Skeletal muscle satellite cell (primary cell): ENCODE measurements at regions not wholly inside any gene's neighbourhood (a gene's known extent, or its start where the extent isn't known, plus 50 kb on each side); places are given as distances from the start of the nearest gene placed in this dataset.

ENCODE experiments used
- H3K27me3 ChIP-seq: 2 replicates; pipeline ENCODE4 v1.7.0; 2013; ENCODE audit warnings: low read length; ENCODE audit not compliant: control insufficient read depth, insufficient read depth
- H3K36me3 ChIP-seq: 2 replicates; pipeline ENCODE4 v1.7.0; 2013; ENCODE audit warnings: mild to moderate bottlenecking, control low read depth, low read length; ENCODE audit not compliant: insufficient read depth
- H3K4me1 ChIP-seq: 2 replicates; pipeline ENCODE4 v1.7.0; 2013; ENCODE audit warnings: low read length; ENCODE audit not compliant: control insufficient read depth, insufficient read depth
- H3K4me2 ChIP-seq: 2 replicates; pipeline ENCODE4 v1.7.0; 2013; ENCODE audit warnings: mild to moderate bottlenecking, low read length
- H3K4me3 ChIP-seq: 2 replicates; pipeline ENCODE4 v1.7.0; 2013; ENCODE audit warnings: low read length
- H3K9ac ChIP-seq: 2 replicates; pipeline ENCODE4 v1.7.0; 2013; ENCODE audit warnings: mild to moderate bottlenecking, low read depth, low read length, moderate library complexity
- H3K9me3 ChIP-seq: replicated peaks from 2 replicates; pipeline ENCODE4 v1.7.0; 2013; ENCODE audit warnings: mild to moderate bottlenecking, control low read depth, low read length

- H3K4me2 ChIP-seq = no peak overlapping the region
- H3K9ac ChIP-seq = no peak overlapping the region
- H3K4me3 ChIP-seq = no peak overlapping the region
- peaks cover 67% of the 10 kb centered on the region for H3K27me3 ChIP-seq
- no peaks in the 10 kb centered on the region for H3K4me1 ChIP-seq
- no peaks in the 10 kb centered on the region for H3K9me3 ChIP-seq
- no peaks in the 10 kb centered on the region for H3K36me3 ChIP-seq
These were observed 129.1 kb upstream of the LHX1 start for GRCh38 chr17:36808180-36808661.

- H3K4me2 ChIP-seq = no peak overlapping the region
- H3K9ac ChIP-seq = no peak overlapping the region
- H3K27me3 ChIP-seq = peaks cover 93% of the 10 kb centered on the region
- H3K4me3 ChIP-seq = no peak overlapping the region
- H3K4me1 ChIP-seq = no peaks in the 10 kb centered on the region
- no peaks in the 10 kb centered on the region for H3K9me3 ChIP-seq
- no peaks in the 10 kb centered on the region for H3K36me3 ChIP-seq
These were observed 124.5 kb upstream of the LHX1 start for GRCh38 chr17:36812762-36813161.

- no peak overlapping the region for H3K4me3 ChIP-seq
- H3K9ac ChIP-seq = no peak overlapping the region
- no peaks in the 10 kb centered on the region for H3K4me1 ChIP-seq
- H3K36me3 ChIP-seq = no peaks in the 10 kb centered on the region
- H3K4me2 ChIP-seq = no peak overlapping the region
- no peaks in the 10 kb centered on the region for H3K9me3 ChIP-seq
- peaks cover 87% of the 10 kb centered on the region for H3K27me3 ChIP-seq
These were observed 123.9 kb upstream of the LHX1 start for GRCh38 chr17:36813357-36813756.

GRCh38 chr17:36813957-36814563 is 123.2 kb upstream of the LHX1 start:
- Histone ChIP-seq H3K9me3 (no peaks in the 10 kb centered on the region), H3K27me3 (peaks cover 80% of the 10 kb centered on the region), H3K36me3 (no peaks in the 10 kb centered on the region), H3K4me2 (no peak overlapping the region), H3K4me1 (no peaks in the 10 kb centered on the region), H3K4me3 (no peak overlapping the region), H3K9ac (no peak overlapping the region)

GRCh38 chr17:36814958-36815357 is 122.3 kb upstream of the LHX1 start:
- H3K4me2 ChIP-seq = no peak overlapping the region
- H3K36me3 ChIP-seq = no peaks in the 10 kb centered on the region
- peaks cover 80% of the 10 kb centered on the region for H3K27me3 ChIP-seq
- no peak overlapping the region for H3K4me3 ChIP-seq
- H3K9me3 ChIP-seq = no peaks in the 10 kb centered on the region
- no peaks in the 10 kb centered on the region for H3K4me1 ChIP-seq
- no peak overlapping the region for H3K9ac ChIP-seq

- Histone ChIP-seq H3K4me1 (no peaks in the 10 kb centered on the region), H3K36me3 (no peaks in the 10 kb centered on the region), H3K4me2 (no peak overlapping the region), H3K9me3 (no peaks in the 10 kb centered on the region), H3K4me3 (no peak overlapping the region), H3K9ac (no peak overlapping the region), H3K27me3 (peaks cover 71% of the 10 kb centered on the region)
These were observed 120.9 kb upstream of the LHX1 start for GRCh38 chr17:36816214-36816906.

- Histone ChIP-seq H3K36me3 (no peaks in the 10 kb centered on the region), H3K4me3 (no peak overlapping the region), H3K27me3 (peaks cover 71% of the 10 kb centered on the region), H3K4me1 (no peaks in the 10 kb centered on the region), H3K4me2 (no peak overlapping the region), H3K9ac (no peak overlapping the region), H3K9me3 (no peaks in the 10 kb centered on the region)
These were observed 120.4 kb upstream of the LHX1 start for GRCh38 chr17:36816907-36817288.

- no peak overlapping the region for H3K9ac ChIP-seq
- no peak overlapping the region for H3K4me2 ChIP-seq
- no peaks in the 10 kb centered on the region for H3K4me1 ChIP-seq
- peaks cover 69% of the 10 kb centered on the region for H3K27me3 ChIP-seq
- H3K36me3 ChIP-seq = no peaks in the 10 kb centered on the region
- H3K9me3 ChIP-seq = no peaks in the 10 kb centered on the region
- no peak overlapping the region for H3K4me3 ChIP-seq
These were observed 119.7 kb upstream of the LHX1 start for GRCh38 chr17:36817483-36818048.

GRCh38 chr17:36818134-36818825 is 119.0 kb upstream of the LHX1 start:
- Histone ChIP-seq H3K9ac (no peak overlapping the region), H3K36me3 (no peaks in the 10 kb centered on the region), H3K4me2 (no peak overlapping the region), H3K9me3 (no peaks in the 10 kb centered on the region), H3K27me3 (peaks cover 69% of the 10 kb centered on the region), H3K4me3 (no peak overlapping the region), H3K4me1 (no peaks in the 10 kb centered on the region)

- no peak overlapping the region for H3K4me3 ChIP-seq
- H3K9ac ChIP-seq = no peak overlapping the region
- no peaks in the 10 kb centered on the region for H3K4me1 ChIP-seq
- no peaks in the 10 kb centered on the region for H3K36me3 ChIP-seq
- no peaks in the 10 kb centered on the region for H3K9me3 ChIP-seq
- H3K27me3 ChIP-seq = peaks cover 62% of the 10 kb centered on the region
- H3K4me2 ChIP-seq = no peak overlapping the region
These were observed 113.2 kb upstream of the LHX1 start for GRCh38 chr17:36823850-36824677.

- H3K9ac ChIP-seq = no peak overlapping the region
- no peak overlapping the region for H3K4me3 ChIP-seq
- peaks cover 57% of the 10 kb centered on the region for H3K27me3 ChIP-seq
- no peaks in the 10 kb centered on the region for H3K36me3 ChIP-seq
- H3K4me2 ChIP-seq = no peak overlapping the region
- no peaks in the 10 kb centered on the region for H3K9me3 ChIP-seq
- no peaks in the 10 kb centered on the region for H3K4me1 ChIP-seq
These were observed 112.6 kb upstream of the LHX1 start for GRCh38 chr17:36824678-36825101.
